H9 (cell line): ENCODE measurements at regions not wholly inside any gene's neighbourhood (a gene's known extent, or its start where the extent isn't known, plus 50 kb on each side); places are given as distances from the start of the nearest gene placed in this dataset.

Source experiments
- DNase-seq: peaks from one replicate; pipeline ENCODE4 v3.0.0-alpha.2; 2017
- H2AFZ ChIP-seq: one replicate; pipeline ENCODE4 v1.6.1; 2013; ENCODE audit warnings: mild to moderate bottlenecking, low read length, control low read depth, moderate library complexity
- H2AK5ac ChIP-seq: 2 replicates; pipeline ENCODE4 v1.6.1; 2013; ENCODE audit warnings: low read length, control low read depth, mixed read lengths; ENCODE audit not compliant: insufficient read length
- H2BK120ac ChIP-seq: one replicate; pipeline ENCODE4 v1.6.1; 2013; ENCODE audit warnings: low read depth, mild to moderate bottlenecking, low read length, control low read depth, inconsistent platforms; ENCODE audit not compliant: poor library complexity, severe bottlenecking
- H2BK12ac ChIP-seq: 2 replicates; pipeline ENCODE4 v1.6.1; 2013; ENCODE audit warnings: low read length, control low read depth, mixed read lengths, low read depth; ENCODE audit not compliant: insufficient read length
- H2BK15ac ChIP-seq: 2 replicates; pipeline ENCODE4 v1.6.1; 2013; ENCODE audit warnings: low read depth, low read length, control low read depth
- H2BK20ac ChIP-seq: one replicate; pipeline ENCODE4 v1.6.1; 2013; ENCODE audit warnings: low read depth, mild to moderate bottlenecking, low read length, control low read depth, inconsistent platforms; ENCODE audit not compliant: poor library complexity, severe bottlenecking
- H2BK5ac ChIP-seq: 2 replicates; pipeline ENCODE4 v1.6.1; 2013; ENCODE audit warnings: low read length, control low read depth, mixed read lengths; ENCODE audit not compliant: insufficient read length
- H3K14ac ChIP-seq: 2 replicates; pipeline ENCODE4 v1.6.1; 2013; ENCODE audit warnings: low read length, control low read depth; ENCODE audit not compliant: insufficient read depth
- H3K18ac ChIP-seq: 2 replicates; pipeline ENCODE4 v1.6.1; 2013; ENCODE audit warnings: low read depth, mild to moderate bottlenecking, mixed read lengths, low read length, control low read depth; ENCODE audit not compliant: insufficient read length
- H3K23ac ChIP-seq: 2 replicates; pipeline ENCODE4 v1.6.1; 2013; ENCODE audit warnings: low read length, control low read depth, mixed read lengths, low read depth; ENCODE audit not compliant: insufficient read length
- H3K23me2 ChIP-seq: 2 replicates; pipeline ENCODE4 v1.6.1; 2013; ENCODE audit warnings: low read depth, mild to moderate bottlenecking, mixed read lengths, low read length, control low read depth; ENCODE audit not compliant: insufficient read length, poor library complexity, severe bottlenecking
- H3K27ac ChIP-seq: 2 replicates; pipeline ENCODE4 v1.5.1; 2013; ENCODE audit warnings: low read length, control low read depth, mixed read lengths, low read depth; ENCODE audit not compliant: insufficient read length
- H3K27me3 ChIP-seq: 2 replicates; pipeline ENCODE4 v1.6.1; 2013; ENCODE audit warnings: low read length, control low read depth, inconsistent platforms; ENCODE audit not compliant: insufficient read depth
- H3K4ac ChIP-seq: 2 replicates; pipeline ENCODE4 v1.6.1; 2013; ENCODE audit warnings: low read depth, mild to moderate bottlenecking, control low read depth, inconsistent platforms, low read length, moderate library complexity
- H3K4me1 ChIP-seq: 2 replicates; pipeline ENCODE4 v1.6.1; 2013; ENCODE audit warnings: low read length, control low read depth, inconsistent platforms; ENCODE audit not compliant: insufficient read depth
- H3K4me2 ChIP-seq: 2 replicates; pipeline ENCODE4 v1.6.1; 2013; ENCODE audit warnings: low read length, control low read depth, mixed read lengths; ENCODE audit not compliant: insufficient read length, insufficient read depth
- H3K56ac ChIP-seq: 2 replicates; pipeline ENCODE4 v1.6.1; 2013; ENCODE audit warnings: low read depth, mild to moderate bottlenecking, mixed read lengths, low read length, control low read depth; ENCODE audit not compliant: insufficient read length
- H3K79me1 ChIP-seq: 2 replicates; pipeline ENCODE4 v1.6.1; 2013; ENCODE audit warnings: low read depth, mild to moderate bottlenecking, moderate library complexity, low read length, control low read depth, inconsistent platforms; ENCODE audit not compliant: insufficient read depth, poor library complexity, severe bottlenecking
- H3K79me2 ChIP-seq: 2 replicates; pipeline ENCODE4 v1.6.1; 2013; ENCODE audit warnings: low read length, control low read depth, inconsistent platforms; ENCODE audit not compliant: insufficient read depth
- H3K9ac ChIP-seq: 2 replicates; pipeline ENCODE4 v1.6.1; 2013; ENCODE audit warnings: low read length, control low read depth, mixed read lengths; ENCODE audit not compliant: insufficient read length; ENCODE audit errors: extremely low read depth
- H3K9me3 ChIP-seq: one replicate; pipeline ENCODE4 v1.6.1; 2013; ENCODE audit warnings: low read depth, low read length, inconsistent platforms; ENCODE audit not compliant: control insufficient read depth
- H3T11ph ChIP-seq: one replicate; pipeline ENCODE4 v1.6.1; 2013; ENCODE audit warnings: mild to moderate bottlenecking, low read length, control low read depth, inconsistent platforms
- H4K20me1 ChIP-seq: one replicate; pipeline ENCODE4 v1.6.1; 2013; ENCODE audit not compliant: control insufficient read depth, insufficient read length, insufficient read depth
- H4K5ac ChIP-seq: 2 replicates; pipeline ENCODE4 v1.6.1; 2013; ENCODE audit warnings: low read depth, mild to moderate bottlenecking, mixed read lengths, low read length, control low read depth; ENCODE audit not compliant: insufficient read length
- H4K8ac ChIP-seq: replicated peaks from 2 replicates; pipeline ENCODE4 v1.6.1; 2013; ENCODE audit warnings: low read length, control low read depth, mixed read lengths, low read depth; ENCODE audit not compliant: insufficient read length
- H4K91ac ChIP-seq: 2 replicates; pipeline ENCODE4 v1.6.1; 2013; ENCODE audit warnings: low read depth, mild to moderate bottlenecking, moderate library complexity, mixed read lengths, low read length, control low read depth; ENCODE audit not compliant: insufficient read length
- H3K27ac Mint-ChIP-seq, 3 experiments: 2 replicates in 2 of 3; 3 replicates in 1 of 3; pipeline ENCODE4 v1.8.0; 2020 to 2021; ENCODE audit warnings: mixed read lengths in 3 of 3, mild to moderate bottlenecking in 1 of 3, moderate library complexity in 1 of 3
- H3K27me3 Mint-ChIP-seq: 2 replicates; pipeline ENCODE4 v1.8.0; 2021; ENCODE audit warnings: low read depth, mild to moderate bottlenecking, moderate library complexity, mixed read lengths
- H3K36me3 Mint-ChIP-seq, 3 experiments: 2 replicates in 2 of 3; 3 replicates in 1 of 3; pipeline ENCODE4 v1.8.0; 2020 to 2021; ENCODE audit warnings: low read depth in 3 of 3, mixed read lengths in 3 of 3; ENCODE audit not compliant: insufficient read depth in 1 of 3
- H3K4me1 Mint-ChIP-seq, 2 experiments: 2 replicates each; pipeline ENCODE4 v1.8.0; 2020; ENCODE audit warnings: mixed read lengths in 2 of 2
- H3K4me3 Mint-ChIP-seq, 2 experiments: 2 replicates in 1 of 2; 3 replicates in 1 of 2; pipeline ENCODE4 v1.8.0; 2020 to 2021; ENCODE audit warnings: mild to moderate bottlenecking in 2 of 2, mixed read lengths in 2 of 2, moderate library complexity in 1 of 2
- H3K9me3 Mint-ChIP-seq, 2 experiments: 2 replicates in 1 of 2; 3 replicates in 1 of 2; pipeline ENCODE4 v1.8.0; 2020; ENCODE audit warnings: mild to moderate bottlenecking in 2 of 2, mixed read lengths in 2 of 2, moderate library complexity in 1 of 2
- CTCF ChIP-seq: fragments of 200-600 bp; sonication (generic); conservative IDR thresholded peaks from 3 replicates; pipeline ENCODE4 v1.8.0; 2021; ENCODE audit warnings: antibody characterized with exemption, mild to moderate bottlenecking
- WGBS: extraction: QIAGEN DNeasy Blood & Tissue Kit; methylation state at CpG from one replicate; pipeline ENCODE4 v1.1.7; 2013; ENCODE audit warnings: missing lambda C conversion rate, low lambda C conversion rate, mixed read lengths; ENCODE audit not compliant: insufficient read length; ENCODE audit errors: extremely low coverage; 5-methylcytosine and 5-hydroxymethylcytosine counted together

- H3K4me2 ChIP-seq, result no peak overlapping the region
- no peak for TF ChIP-seq CTCF
- H3K23me2 ChIP-seq, result no peaks in the 10 kb centered on the region
- no peak overlapping the region for H3T11ph ChIP-seq
- Mint-ChIP-seq H3K36me3 (peaks cover 9 to 19% (median 13%) of the 10 kb centered on the region in 3 experiments), H3K4me1 (peaks cover 4 to 7% of the 10 kb centered on the region in 2 experiments; a peak in 3 of 4 replicates), H3K27ac (no peak overlapping the region), H3K4me3 (no peak overlapping the region), H3K9me3 (peaks cover 16 to 19% of the 10 kb centered on the region in 2 experiments), H3K27me3 (peaks cover 2% of the 10 kb centered on the region)
- peaks cover 6% of the 10 kb centered on the region for H3K9me3 ChIP-seq
- H3K23ac ChIP-seq, result no peak overlapping the region
- H2BK15ac ChIP-seq, result no peak overlapping the region
- no peak overlapping the region for H2BK120ac ChIP-seq
- H3K18ac ChIP-seq, result no peak overlapping the region
- no peak overlapping the region for H4K5ac ChIP-seq
- WGBS, result no CpG with 5 or more reads among the region's 1 CpG
- no peaks in the 10 kb centered on the region for H3K79me1 ChIP-seq
- no peaks in the 10 kb centered on the region for H3K27me3 ChIP-seq
- no peak overlapping the region for H3K4ac ChIP-seq
- H3K56ac ChIP-seq, result no peak overlapping the region
- H2AFZ ChIP-seq, result no peak overlapping the region
- H3K4me1 ChIP-seq, result no peaks in the 10 kb centered on the region
- no peaks in the 10 kb centered on the region for H3K79me2 ChIP-seq
- H2AK5ac ChIP-seq, result no peak overlapping the region
- no peak overlapping the region for H4K91ac ChIP-seq
- no peaks in the 10 kb centered on the region for H4K20me1 ChIP-seq
- no peak for DNase-seq
- H2BK12ac ChIP-seq, result no peak overlapping the region
- H2BK5ac ChIP-seq, result no peak overlapping the region
- H4K8ac ChIP-seq, result no peak overlapping the region
- H2BK20ac ChIP-seq, result no peak overlapping the region
- H3K27ac ChIP-seq, result no peak overlapping the region
- no peak overlapping the region for H3K14ac ChIP-seq
- no peak overlapping the region for H3K9ac ChIP-seq
Observed at GRCh38 chr7:46772776-46773175, 809.1 kb downstream of the TNS3 start.
